ENCODE measurements at regions not wholly inside any gene's neighbourhood (a gene's known extent, or its start where the extent isn't known, plus 50 kb on each side); places are given as distances from the start of the nearest gene placed in this dataset.

DNA sequence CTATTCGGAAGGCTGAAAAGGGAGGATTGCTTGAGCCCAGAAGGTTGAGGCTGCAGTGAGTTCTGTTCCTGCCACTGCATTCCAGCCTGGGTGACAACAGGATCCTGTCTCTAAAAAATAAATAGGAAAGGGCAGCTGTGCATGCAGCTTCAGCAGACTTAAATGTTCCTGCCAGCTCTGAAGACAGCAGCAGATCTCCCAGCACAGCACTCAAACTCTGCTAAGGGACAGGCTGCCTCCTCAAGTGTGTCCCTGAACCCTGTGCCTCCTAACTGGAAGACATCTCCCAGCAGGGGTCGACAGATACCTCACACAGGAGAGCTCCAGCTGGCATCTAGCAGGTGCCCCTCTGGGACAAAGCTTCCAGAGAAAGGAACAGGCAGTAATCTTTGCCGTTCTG lies 117.9 kb downstream of the CXCL12 start:
- intact Hi-C loops (cut with micrococcal nuclease; ENCODE audit: unreplicated experiment) = no loop called here
- POLR2A ChIA-PET = no interaction called here
- BruUV-seq (replicated peaks) = no TSS peak
- TF ChIP-seq, protein P1, sequence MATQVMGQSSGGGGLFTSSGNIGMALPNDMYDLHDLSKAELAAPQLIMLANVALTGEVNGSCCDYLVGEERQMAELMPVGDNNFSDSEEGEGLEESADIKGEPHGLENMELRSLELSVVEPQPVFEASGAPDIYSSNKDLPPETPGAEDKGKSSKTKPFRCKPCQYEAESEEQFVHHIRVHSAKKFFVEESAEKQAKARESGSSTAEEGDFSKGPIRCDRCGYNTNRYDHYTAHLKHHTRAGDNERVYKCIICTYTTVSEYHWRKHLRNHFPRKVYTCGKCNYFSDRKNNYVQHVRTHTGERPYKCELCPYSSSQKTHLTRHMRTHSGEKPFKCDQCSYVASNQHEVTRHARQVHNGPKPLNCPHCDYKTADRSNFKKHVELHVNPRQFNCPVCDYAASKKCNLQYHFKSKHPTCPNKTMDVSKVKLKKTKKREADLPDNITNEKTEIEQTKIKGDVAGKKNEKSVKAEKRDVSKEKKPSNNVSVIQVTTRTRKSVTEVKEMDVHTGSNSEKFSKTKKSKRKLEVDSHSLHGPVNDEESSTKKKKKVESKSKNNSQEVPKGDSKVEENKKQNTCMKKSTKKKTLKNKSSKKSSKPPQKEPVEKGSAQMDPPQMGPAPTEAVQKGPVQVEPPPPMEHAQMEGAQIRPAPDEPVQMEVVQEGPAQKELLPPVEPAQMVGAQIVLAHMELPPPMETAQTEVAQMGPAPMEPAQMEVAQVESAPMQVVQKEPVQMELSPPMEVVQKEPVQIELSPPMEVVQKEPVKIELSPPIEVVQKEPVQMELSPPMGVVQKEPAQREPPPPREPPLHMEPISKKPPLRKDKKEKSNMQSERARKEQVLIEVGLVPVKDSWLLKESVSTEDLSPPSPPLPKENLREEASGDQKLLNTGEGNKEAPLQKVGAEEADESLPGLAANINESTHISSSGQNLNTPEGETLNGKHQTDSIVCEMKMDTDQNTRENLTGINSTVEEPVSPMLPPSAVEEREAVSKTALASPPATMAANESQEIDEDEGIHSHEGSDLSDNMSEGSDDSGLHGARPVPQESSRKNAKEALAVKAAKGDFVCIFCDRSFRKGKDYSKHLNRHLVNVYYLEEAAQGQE (IDR thresholded peaks at IDR 0.05; ENCODE audit: insufficient read depth in 1 of 2, low read depth in 2 of 2, low read length in 1 of 2) = no peak
- Histone ChIP-seq H3K9me3 (ENCODE audit: control insufficient read depth, insufficient read depth, low read depth, low read length) (no peaks in the 10 kb centered on the region), H3K36me3 (ENCODE audit: control insufficient read depth, insufficient read depth, low read length) (no peaks in the 10 kb centered on the region), H3K27me3 (ENCODE audit: control insufficient read depth, insufficient read depth, low read length) (no peaks in the 10 kb centered on the region), H3K4me1 (ENCODE audit: control insufficient read depth, insufficient read depth, low read length) (no peaks in the 10 kb centered on the region), H3K4me3 (ENCODE audit: low read depth in 2 of 2, low read length in 2 of 2) (no peak overlapping the region), H3K27ac (ENCODE audit: low read length) (no peak overlapping the region)
- CTCF ChIA-PET = no interaction called here
- ATAC-seq (no peak), DNase-seq (ENCODE audit: low read depth, low spot score) (no peak)
- in situ Hi-C loops (cut with HindIII; ENCODE audit: low pct_unique_long_range_greater_than_20kb, low sequenced_read_pairs) = no loop called here

DNA sequence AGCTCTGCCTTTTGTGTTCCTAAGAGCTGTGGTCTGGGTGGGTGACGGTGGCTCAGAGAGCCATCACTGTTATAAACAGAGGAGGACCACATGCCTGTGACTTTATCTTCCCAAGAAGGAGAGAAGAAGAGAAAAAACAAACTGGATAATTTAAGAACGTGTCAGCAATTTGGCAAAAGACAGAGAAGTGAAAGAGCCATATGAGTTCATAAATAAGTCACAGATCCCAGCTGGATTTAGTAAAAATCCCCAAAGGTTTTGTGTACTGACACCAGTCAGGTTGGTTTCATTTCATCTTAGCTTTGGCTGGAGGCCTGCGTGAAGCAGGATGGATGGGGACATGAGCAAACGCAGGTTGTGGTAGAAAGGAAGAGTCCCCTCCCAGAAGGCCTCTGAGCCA lies 120.7 kb downstream of the CXCL12 start:
- TF ChIP-seq, protein P2, sequence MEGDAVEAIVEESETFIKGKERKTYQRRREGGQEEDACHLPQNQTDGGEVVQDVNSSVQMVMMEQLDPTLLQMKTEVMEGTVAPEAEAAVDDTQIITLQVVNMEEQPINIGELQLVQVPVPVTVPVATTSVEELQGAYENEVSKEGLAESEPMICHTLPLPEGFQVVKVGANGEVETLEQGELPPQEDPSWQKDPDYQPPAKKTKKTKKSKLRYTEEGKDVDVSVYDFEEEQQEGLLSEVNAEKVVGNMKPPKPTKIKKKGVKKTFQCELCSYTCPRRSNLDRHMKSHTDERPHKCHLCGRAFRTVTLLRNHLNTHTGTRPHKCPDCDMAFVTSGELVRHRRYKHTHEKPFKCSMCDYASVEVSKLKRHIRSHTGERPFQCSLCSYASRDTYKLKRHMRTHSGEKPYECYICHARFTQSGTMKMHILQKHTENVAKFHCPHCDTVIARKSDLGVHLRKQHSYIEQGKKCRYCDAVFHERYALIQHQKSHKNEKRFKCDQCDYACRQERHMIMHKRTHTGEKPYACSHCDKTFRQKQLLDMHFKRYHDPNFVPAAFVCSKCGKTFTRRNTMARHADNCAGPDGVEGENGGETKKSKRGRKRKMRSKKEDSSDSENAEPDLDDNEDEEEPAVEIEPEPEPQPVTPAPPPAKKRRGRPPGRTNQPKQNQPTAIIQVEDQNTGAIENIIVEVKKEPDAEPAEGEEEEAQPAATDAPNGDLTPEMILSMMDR (IDR thresholded peaks at IDR 0.05) = no peak
- TF ChIP-seq POLR2AphosphoS5 (IDR thresholded peaks at IDR 0.05; ENCODE audit: low read depth, low read length) = no peak
- no peak for TF ChIP-seq SIN3A (IDR thresholded peaks at IDR 0.05; ENCODE audit: borderline replicate concordance, insufficient read depth, low read depth, low read length)
- TF ChIP-seq, protein P1 (IDR thresholded peaks at IDR 0.05; ENCODE audit: insufficient read depth in 1 of 2, low read depth in 2 of 2, low read length in 1 of 2) = no peak
- no peak for TF ChIP-seq TCF7L2 (IDR thresholded peaks at IDR 0.05; ENCODE audit: low read depth, low read length)
- Histone ChIP-seq H3K27ac (ENCODE audit: low read length) (no peak overlapping the region), H3K4me1 (ENCODE audit: control insufficient read depth, insufficient read depth, low read length) (no peaks in the 10 kb centered on the region), H3K9me3 (ENCODE audit: control insufficient read depth, insufficient read depth, low read depth, low read length) (no peaks in the 10 kb centered on the region), H3K36me3 (ENCODE audit: control insufficient read depth, insufficient read depth, low read length) (no peaks in the 10 kb centered on the region), H3K27me3 (ENCODE audit: control insufficient read depth, insufficient read depth, low read length) (no peaks in the 10 kb centered on the region), H3K4me3 (ENCODE audit: low read depth in 2 of 2, low read length in 2 of 2) (no peak overlapping the region)
- intact Hi-C loops (cut with micrococcal nuclease; ENCODE audit: unreplicated experiment) = no loop called here
- ChIA-PET CTCF (no interaction called here), POLR2A (no interaction called here)
- in situ Hi-C loops (cut with HindIII; ENCODE audit: low pct_unique_long_range_greater_than_20kb, low sequenced_read_pairs) = no loop called here
- no peak for DNase-seq (ENCODE audit: low read depth, low spot score)
- no TSS peak for BruUV-seq (replicated peaks)
- no peak for ATAC-seq
